B cell (primary cell): ENCODE measurements at regions not wholly inside any gene's neighbourhood (a gene's known extent, or its start where the extent isn't known, plus 50 kb on each side); places are given as distances from the start of the nearest gene placed in this dataset.

ENCODE experiments used
- ATAC-seq: fragments of 200-7000 bp; cut with Tn5 transposase; one replicate; pipeline ENCODE4 v1.10.0; 2021; ENCODE audit warnings: low read depth, mild to moderate bottlenecking, moderate number of reproducible peaks, moderate library complexity
- CTCF ChIA-PET: fragments of 350-600 bp; sonication (Branson Sonifier 250); formaldehyde crosslinking; loops from one replicate; lab custom pipeline; 2021; ENCODE audit warnings: antibody characterized with exemption, inconsistent platforms; lab: Charles Lee
- POLR2A ChIA-PET: fragments of 350-600 bp; sonication (Branson Sonifier 250); formaldehyde crosslinking; loops from one replicate; lab custom pipeline; 2021; ENCODE audit warnings: antibody characterized with exemption; lab: Charles Lee
- DNase-seq: peaks from one replicate; pipeline ENCODE4 v3.0.0; 2013
- H2AFZ ChIP-seq: 2 replicates; pipeline ENCODE4 v1.6.1; 2012; ENCODE audit warnings: mild to moderate bottlenecking, low read depth, low read length; ENCODE audit not compliant: insufficient read depth, poor library complexity, severe bottlenecking
- H3K27ac ChIP-seq, 2 donors: 1 replicate in 1 of 2; 2 replicates in 1 of 2; pipeline ENCODE4 v1.5.1; 2012 to 2013; ENCODE audit warnings: low read length in 2 of 2, mild to moderate bottlenecking in 2 of 2, moderate library complexity in 1 of 2
- H3K27me3 ChIP-seq, 4 experiments: fragments of 200-600 bp in 1 of 4; sonication (generic) in 1 of 4; replicated peaks in 1 of 4; 1 replicate in 2 of 4; 2 replicates in 2 of 4; pipeline versions ENCODE4 v1.6.1 to v1.7.0; 2013 to 2016; ENCODE audit warnings: low read length in 3 of 4, mild to moderate bottlenecking in 2 of 4, mixed read lengths in 1 of 4, moderate library complexity in 1 of 4; ENCODE audit not compliant: insufficient read depth in 4 of 4, control insufficient read depth in 3 of 4; ENCODE audit errors: control extremely low read depth in 1 of 4
- H3K36me3 ChIP-seq, 2 experiments: replicated peaks in 1 of 2; 1 replicate in 1 of 2; 2 replicates in 1 of 2; pipeline versions ENCODE4 v1.6.1 to v1.7.1; 2013; ENCODE audit warnings: low read length in 1 of 2; ENCODE audit not compliant: insufficient read depth in 2 of 2, control insufficient read depth in 1 of 2; ENCODE audit errors: control extremely low read depth in 1 of 2, extremely low read depth in 1 of 2
- H3K4me1 ChIP-seq, 2 donors: fragments of 200-600 bp in 1 of 2; sonication (generic) in 1 of 2; 1 replicate in 1 of 2; 2 replicates in 1 of 2; pipeline versions ENCODE4 v1.5.1 to v1.6.1; 2013 to 2017; ENCODE audit warnings: low read length in 2 of 2; ENCODE audit not compliant: control insufficient read depth in 2 of 2, insufficient read depth in 2 of 2
- H3K4me2 ChIP-seq: replicated peaks from 2 replicates; pipeline ENCODE3; 2012; ENCODE audit warnings: mild to moderate bottlenecking, low read depth, low read length; ENCODE audit not compliant: poor library complexity, severe bottlenecking
- H3K4me3 ChIP-seq, 5 experiments: fragments of 200-600 bp in 1 of 5; sonication (generic) in 1 of 5; 1 replicate in 3 of 5; 2 replicates in 2 of 5; pipeline versions ENCODE4 v1.5.1 to v1.7.0; 2011 to 2016; ENCODE audit warnings: low read length in 4 of 5, mild to moderate bottlenecking in 4 of 5, low read depth in 2 of 5, control low read depth in 1 of 5, moderate library complexity in 1 of 5; ENCODE audit not compliant: insufficient read depth in 1 of 5; ENCODE audit errors: control extremely low read depth in 1 of 5, extremely low read depth in 1 of 5
- H3K79me2 ChIP-seq: fragments of 200-600 bp; sonication (generic); one replicate; pipeline ENCODE4 v1.6.0; 2016; ENCODE audit warnings: low read length; ENCODE audit not compliant: control insufficient read depth, insufficient read depth
- H3K9ac ChIP-seq: fragments of 200-600 bp; sonication (generic); 2 replicates; pipeline ENCODE4 v1.6.1; 2017; ENCODE audit warnings: mild to moderate bottlenecking, low read length, moderate library complexity
- H3K9me3 ChIP-seq, 3 donors: one replicate each; pipeline versions ENCODE4 v1.6.1 to v1.7.1; 2013; ENCODE audit warnings: low read length in 2 of 3; ENCODE audit not compliant: control insufficient read depth in 2 of 3, insufficient read depth in 1 of 3; ENCODE audit errors: control extremely low read depth in 1 of 3
- H4K20me1 ChIP-seq: 2 replicates; pipeline ENCODE4 v1.6.0; 2012; ENCODE audit warnings: mild to moderate bottlenecking, low read length; ENCODE audit not compliant: insufficient read depth, control insufficient read depth, poor library complexity, severe bottlenecking
- H3K27ac Mint-ChIP-seq: one replicate; pipeline ENCODE4 v1.8.0; 2021; ENCODE audit warnings: mixed read lengths
- H3K27me3 Mint-ChIP-seq: one replicate; pipeline ENCODE4 v1.8.0; 2021; ENCODE audit warnings: mixed read lengths
- H3K4me1 Mint-ChIP-seq: one replicate; pipeline ENCODE4 v1.8.0; 2021; ENCODE audit warnings: mixed read lengths
- H3K4me3 Mint-ChIP-seq: one replicate; pipeline ENCODE4 v1.8.0; 2021; ENCODE audit warnings: mixed read lengths
- H3K9me3 Mint-ChIP-seq: one replicate; pipeline ENCODE4 v1.8.0; 2022; ENCODE audit warnings: mixed read lengths; ENCODE audit not compliant: insufficient read depth
- EZH2 ChIP-seq: IDR thresholded peaks from 2 replicates; pipeline ENCODE4 v1.6.1; 2012; ENCODE audit warnings: borderline replicate concordance, low read depth, mild to moderate bottlenecking, moderate library complexity, low read length; ENCODE audit not compliant: insufficient read depth, poor library complexity, severe bottlenecking
- WGBS: methylation state at CpG from one replicate; pipeline ENCODE4 v1.1.5; 2013; ENCODE audit warnings: missing lambda C conversion rate; ENCODE audit not compliant: insufficient coverage; 5-methylcytosine and 5-hydroxymethylcytosine counted together
- intact Hi-C: fragments of 100-400 bp; cut with micrococcal nuclease; formaldehyde crosslinking; loops from one replicate; pipeline ENCODE4 v1.10.0; 2022
- TF ChIP-seq, protein P1 (sequence below): fragments of 200-600 bp; IDR thresholded peaks from one replicate; pipeline ENCODE4 v1.8.0; 2022; ENCODE audit warnings: antibody characterized with exemption, mild to moderate bottlenecking

DNA sequence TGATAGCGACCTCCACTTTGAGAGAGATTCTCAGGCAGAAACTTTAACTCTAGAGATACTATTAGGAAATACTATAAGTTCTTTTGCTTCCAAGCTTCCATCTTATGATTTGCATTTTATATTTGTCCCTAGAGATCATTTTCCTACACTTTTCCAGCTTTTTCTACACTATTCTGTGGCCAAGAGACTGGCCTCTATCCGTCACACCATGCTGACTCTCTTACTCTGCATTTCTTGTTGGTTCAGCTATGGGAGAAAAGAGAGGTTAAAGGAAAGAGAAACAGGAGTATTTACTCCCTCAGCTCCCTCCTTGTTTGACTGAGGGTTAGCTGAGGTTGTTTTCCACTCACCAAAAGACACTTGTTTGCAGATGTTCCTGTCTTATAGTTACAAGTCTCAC lies 665.6 kb upstream of the CXADR start:
- no peaks in the 10 kb centered on the region for H3K9me3 ChIP-seq
- Mint-ChIP-seq H3K4me3 (no peak overlapping the region), H3K9me3 (peaks cover 4% of the 10 kb centered on the region), H3K27me3 (no peaks in the 10 kb centered on the region), H3K27ac (no peak overlapping the region), H3K4me1 (no peaks in the 10 kb centered on the region)
- no peaks in the 10 kb centered on the region for H3K36me3 ChIP-seq
- no peaks in the 10 kb centered on the region for H3K4me1 ChIP-seq
- intact Hi-C loops: no loop called here
- no peaks in the 10 kb centered on the region for H3K27me3 ChIP-seq
- H2AFZ ChIP-seq: no peak overlapping the region
- H3K4me2 ChIP-seq: no peak overlapping the region
- H3K27ac ChIP-seq: no peak overlapping the region
- TF ChIP-seq, protein P1, sequence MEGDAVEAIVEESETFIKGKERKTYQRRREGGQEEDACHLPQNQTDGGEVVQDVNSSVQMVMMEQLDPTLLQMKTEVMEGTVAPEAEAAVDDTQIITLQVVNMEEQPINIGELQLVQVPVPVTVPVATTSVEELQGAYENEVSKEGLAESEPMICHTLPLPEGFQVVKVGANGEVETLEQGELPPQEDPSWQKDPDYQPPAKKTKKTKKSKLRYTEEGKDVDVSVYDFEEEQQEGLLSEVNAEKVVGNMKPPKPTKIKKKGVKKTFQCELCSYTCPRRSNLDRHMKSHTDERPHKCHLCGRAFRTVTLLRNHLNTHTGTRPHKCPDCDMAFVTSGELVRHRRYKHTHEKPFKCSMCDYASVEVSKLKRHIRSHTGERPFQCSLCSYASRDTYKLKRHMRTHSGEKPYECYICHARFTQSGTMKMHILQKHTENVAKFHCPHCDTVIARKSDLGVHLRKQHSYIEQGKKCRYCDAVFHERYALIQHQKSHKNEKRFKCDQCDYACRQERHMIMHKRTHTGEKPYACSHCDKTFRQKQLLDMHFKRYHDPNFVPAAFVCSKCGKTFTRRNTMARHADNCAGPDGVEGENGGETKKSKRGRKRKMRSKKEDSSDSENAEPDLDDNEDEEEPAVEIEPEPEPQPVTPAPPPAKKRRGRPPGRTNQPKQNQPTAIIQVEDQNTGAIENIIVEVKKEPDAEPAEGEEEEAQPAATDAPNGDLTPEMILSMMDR: no peak
- DNase-seq (no peak), ATAC-seq (no peak)
- H3K9ac ChIP-seq: no peak overlapping the region
- POLR2A ChIA-PET: no interaction called here
- CTCF ChIA-PET: interaction anchor here (1.1 kb wide), 1 partner anchor 9 kb away, joined by 3 read pairs; no protein-coding TSS in a partner anchor
- H4K20me1 ChIP-seq: no peaks in the 10 kb centered on the region
- WGBS: no CpG with 5 or more reads among the region's 2 CpGs
- H3K79me2 ChIP-seq: no peaks in the 10 kb centered on the region
- H3K4me3 ChIP-seq: no peak overlapping the region

DNA sequence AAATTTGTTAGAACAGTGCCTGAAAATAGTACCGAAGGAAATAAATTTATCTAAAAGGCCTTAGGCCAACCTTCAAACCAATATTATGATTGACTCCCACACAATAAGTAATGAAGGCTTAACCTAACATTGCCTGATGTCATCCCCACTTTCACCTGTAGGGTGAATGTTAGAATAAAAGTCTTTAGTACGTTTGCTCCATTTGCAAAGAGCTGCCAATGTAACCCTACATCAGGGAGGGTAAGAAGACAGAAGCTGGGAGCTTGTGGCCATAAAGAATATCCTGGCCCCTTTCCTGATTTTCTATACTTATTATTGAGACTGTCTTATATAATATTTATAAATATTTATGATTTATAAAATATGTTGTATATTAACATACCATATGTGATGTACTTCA lies 661.8 kb upstream of the CXADR start:
- Histone ChIP-seq H4K20me1 (no peaks in the 10 kb centered on the region), H3K9me3 (peaks cover 0 to 2% (median 0%) of the 10 kb centered on the region in 3 donors), H3K4me2 (no peak overlapping the region), H3K79me2 (no peaks in the 10 kb centered on the region), H3K4me3 (no peak overlapping the region), H3K27me3 (no peaks in the 10 kb centered on the region), H3K36me3 (no peaks in the 10 kb centered on the region), H3K9ac (no peak overlapping the region), H3K4me1 (no peaks in the 10 kb centered on the region), H2AFZ (no peak overlapping the region), H3K27ac (no peak overlapping the region)
- CTCF ChIA-PET: no interaction called here
- Mint-ChIP-seq H3K4me1 (no peaks in the 10 kb centered on the region), H3K27ac (no peak overlapping the region), H3K4me3 (no peak overlapping the region), H3K27me3 (no peaks in the 10 kb centered on the region), H3K9me3 (peaks cover 6% of the 10 kb centered on the region)
- no peak for ATAC-seq
- no peak for DNase-seq
- intact Hi-C loops: no loop called here
- no peak for TF ChIP-seq EZH2
- TF ChIP-seq, protein P1: no peak
- POLR2A ChIA-PET: no interaction called here
- WGBS: no CpG with 5 or more reads among the region's 2 CpGs
